ENCODE measurements at regions not wholly inside any gene's neighbourhood (a gene's known extent, or its start where the extent isn't known, plus 50 kb on each side); places are given as distances from the start of the nearest gene placed in this dataset.

- no peak for TF ChIP-seq EZH2 (IDR thresholded peaks at IDR 0.05)
- no peak for TF ChIP-seq POLR2AphosphoS5 (IDR thresholded peaks at IDR 0.05; ENCODE audit: borderline replicate concordance, low read depth, low read length)
These were observed 358.3 kb downstream of the NXPE2 start for GRCh38 chr11:115036406-115037180.
